ENCODE measurements at regions not wholly inside any gene's neighbourhood (a gene's known extent, or its start where the extent isn't known, plus 50 kb on each side); places are given as distances from the start of the nearest gene placed in this dataset.

DNA sequence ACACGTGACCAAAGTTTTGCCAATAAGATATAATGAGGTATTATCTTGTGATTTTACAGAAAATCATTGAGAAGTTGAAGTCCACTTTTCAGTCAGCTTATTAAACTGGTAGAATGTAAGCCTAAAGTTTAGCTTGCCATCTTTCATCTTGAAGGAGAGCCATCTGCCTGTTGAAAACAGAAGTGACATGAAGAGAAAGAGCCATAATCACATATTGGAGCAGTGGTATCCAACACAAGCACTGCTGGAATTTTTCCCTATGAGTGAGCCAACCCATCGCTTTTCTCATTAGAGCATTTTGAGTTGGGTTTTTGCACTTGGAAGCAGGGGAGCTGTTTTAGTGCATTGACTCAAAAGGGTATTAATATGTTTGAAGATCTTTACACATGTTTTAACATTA, 117.6 kb upstream of the FERD3L start:
- POLR2A ChIA-PET: no interaction called here
- H3K27me3 ChIP-seq (replicated peaks in 1 of 4; ENCODE audit: control extremely low read depth in 1 of 4, control insufficient read depth in 3 of 4, insufficient read depth in 4 of 4, low read length in 3 of 4): no peaks in the 10 kb centered on the region
- no peak for TF ChIP-seq EZH2 (IDR thresholded peaks at IDR 0.05; ENCODE audit: borderline replicate concordance, insufficient read depth, low read depth, low read length, poor library complexity, severe bottlenecking)
- TF ChIP-seq, protein P1, sequence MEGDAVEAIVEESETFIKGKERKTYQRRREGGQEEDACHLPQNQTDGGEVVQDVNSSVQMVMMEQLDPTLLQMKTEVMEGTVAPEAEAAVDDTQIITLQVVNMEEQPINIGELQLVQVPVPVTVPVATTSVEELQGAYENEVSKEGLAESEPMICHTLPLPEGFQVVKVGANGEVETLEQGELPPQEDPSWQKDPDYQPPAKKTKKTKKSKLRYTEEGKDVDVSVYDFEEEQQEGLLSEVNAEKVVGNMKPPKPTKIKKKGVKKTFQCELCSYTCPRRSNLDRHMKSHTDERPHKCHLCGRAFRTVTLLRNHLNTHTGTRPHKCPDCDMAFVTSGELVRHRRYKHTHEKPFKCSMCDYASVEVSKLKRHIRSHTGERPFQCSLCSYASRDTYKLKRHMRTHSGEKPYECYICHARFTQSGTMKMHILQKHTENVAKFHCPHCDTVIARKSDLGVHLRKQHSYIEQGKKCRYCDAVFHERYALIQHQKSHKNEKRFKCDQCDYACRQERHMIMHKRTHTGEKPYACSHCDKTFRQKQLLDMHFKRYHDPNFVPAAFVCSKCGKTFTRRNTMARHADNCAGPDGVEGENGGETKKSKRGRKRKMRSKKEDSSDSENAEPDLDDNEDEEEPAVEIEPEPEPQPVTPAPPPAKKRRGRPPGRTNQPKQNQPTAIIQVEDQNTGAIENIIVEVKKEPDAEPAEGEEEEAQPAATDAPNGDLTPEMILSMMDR (IDR thresholded peaks at IDR 0.05): no peak
- H3K27ac Mint-ChIP-seq: no peak overlapping the region
- H3K9me3 Mint-ChIP-seq (ENCODE audit: insufficient read depth): peaks cover 4% of the 10 kb centered on the region
- H3K4me2 ChIP-seq (replicated peaks; ENCODE audit: low read depth, low read length, poor library complexity, severe bottlenecking): no peak overlapping the region
- 60% methylated on average over 1 of the region's 2 CpGs for WGBS (ENCODE audit: insufficient coverage)
- CTCF ChIA-PET: no interaction called here
- ATAC-seq (ENCODE audit: low read depth): no peak
- intact Hi-C loops (cut with micrococcal nuclease): no loop called here
- no peaks in the 10 kb centered on the region for H3K4me1 ChIP-seq (ENCODE audit: control insufficient read depth in 2 of 2, insufficient read depth in 2 of 2, low read length in 2 of 2)
- no peaks in the 10 kb centered on the region for H3K9me3 ChIP-seq (ENCODE audit: control extremely low read depth in 1 of 3, control insufficient read depth in 2 of 3, insufficient read depth in 1 of 3, low read length in 2 of 3)
- H3K4me3 ChIP-seq (ENCODE audit: control extremely low read depth in 1 of 5, extremely low read depth in 1 of 5, insufficient read depth in 1 of 5, low read depth in 2 of 5, low read length in 4 of 5): no peak overlapping the region
- H3K9ac ChIP-seq (ENCODE audit: low read length): no peak overlapping the region
- H3K36me3 ChIP-seq (replicated peaks in 1 of 2; ENCODE audit: control extremely low read depth in 1 of 2, control insufficient read depth in 1 of 2, extremely low read depth in 1 of 2, insufficient read depth in 2 of 2, low read length in 1 of 2): no peaks in the 10 kb centered on the region
- no peak overlapping the region for H3K27ac ChIP-seq (ENCODE audit: low read length in 2 of 2)
- no peaks in the 10 kb centered on the region for H4K20me1 ChIP-seq (ENCODE audit: control insufficient read depth, insufficient read depth, low read length, poor library complexity, severe bottlenecking)
- no peak overlapping the region for H3K4me3 Mint-ChIP-seq
- no peaks in the 10 kb centered on the region for H3K27me3 Mint-ChIP-seq
- no peaks in the 10 kb centered on the region for H3K79me2 ChIP-seq (ENCODE audit: control insufficient read depth, insufficient read depth, low read length)
- H3K4me1 Mint-ChIP-seq: no peaks in the 10 kb centered on the region
- no peak for DNase-seq
- H2AFZ ChIP-seq (ENCODE audit: insufficient read depth, low read depth, low read length, poor library complexity, severe bottlenecking): no peak overlapping the region

DNA sequence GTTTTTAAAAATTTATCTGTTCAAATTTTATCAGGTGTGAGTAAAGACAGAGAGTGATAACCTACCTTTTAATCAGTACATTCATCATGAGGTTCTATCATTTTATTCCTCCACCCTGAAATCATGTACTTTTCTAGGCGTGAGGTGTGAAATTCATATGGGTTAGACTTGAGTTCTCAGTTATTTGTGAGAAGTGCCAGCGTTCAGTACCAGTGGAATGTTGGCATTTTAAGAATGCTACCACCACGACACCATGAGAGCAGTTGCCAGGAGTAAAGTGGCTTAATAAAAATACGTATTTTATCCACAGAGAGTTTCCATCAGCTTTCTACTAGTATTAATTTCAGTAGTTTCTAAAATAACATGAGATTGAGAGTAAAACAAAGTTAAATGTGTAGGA, 104.1 kb upstream of the FERD3L start:
- intact Hi-C loops (cut with micrococcal nuclease): no loop called here
- Histone ChIP-seq H3K27me3 (replicated peaks in 1 of 4; ENCODE audit: control extremely low read depth in 1 of 4, control insufficient read depth in 3 of 4, insufficient read depth in 4 of 4, low read length in 3 of 4) (no peaks in the 10 kb centered on the region), H3K4me2 (replicated peaks; ENCODE audit: low read depth, low read length, poor library complexity, severe bottlenecking) (no peak overlapping the region), H3K27ac (ENCODE audit: low read length in 2 of 2) (no peak overlapping the region), H2AFZ (ENCODE audit: insufficient read depth, low read depth, low read length, poor library complexity, severe bottlenecking) (no peak overlapping the region), H4K20me1 (ENCODE audit: control insufficient read depth, insufficient read depth, low read length, poor library complexity, severe bottlenecking) (no peaks in the 10 kb centered on the region), H3K79me2 (ENCODE audit: control insufficient read depth, insufficient read depth, low read length) (no peaks in the 10 kb centered on the region), H3K4me1 (ENCODE audit: control insufficient read depth in 2 of 2, insufficient read depth in 2 of 2, low read length in 2 of 2) (no peaks in the 10 kb centered on the region), H3K9me3 (ENCODE audit: control extremely low read depth in 1 of 3, control insufficient read depth in 2 of 3, insufficient read depth in 1 of 3, low read length in 2 of 3) (peaks cover 0 to 3% (median 0%) of the 10 kb centered on the region in 3 donors), H3K4me3 (ENCODE audit: control extremely low read depth in 1 of 5, extremely low read depth in 1 of 5, insufficient read depth in 1 of 5, low read depth in 2 of 5, low read length in 4 of 5) (no peak overlapping the region), H3K36me3 (replicated peaks in 1 of 2; ENCODE audit: control extremely low read depth in 1 of 2, control insufficient read depth in 1 of 2, extremely low read depth in 1 of 2, insufficient read depth in 2 of 2, low read length in 1 of 2) (no peaks in the 10 kb centered on the region), H3K9ac (ENCODE audit: low read length) (no peak overlapping the region)
- WGBS (ENCODE audit: insufficient coverage): no CpG with 5 or more reads among the region's 4 CpGs
- no peak for DNase-seq
- POLR2A ChIA-PET: no interaction called here
- Mint-ChIP-seq H3K4me1 (no peaks in the 10 kb centered on the region), H3K9me3 (ENCODE audit: insufficient read depth) (no peaks in the 10 kb centered on the region), H3K27me3 (no peaks in the 10 kb centered on the region), H3K27ac (no peak overlapping the region), H3K4me3 (no peak overlapping the region)
- no peak for TF ChIP-seq EZH2 (IDR thresholded peaks at IDR 0.05; ENCODE audit: borderline replicate concordance, insufficient read depth, low read depth, low read length, poor library complexity, severe bottlenecking)
- TF ChIP-seq, protein P1 (IDR thresholded peaks at IDR 0.05): no peak
- CTCF ChIA-PET: no interaction called here
- ATAC-seq (ENCODE audit: low read depth): no peak

All from B cell (primary cell).